ENCODE measurements at regions not wholly inside any gene's neighbourhood (a gene's known extent, or its start where the extent isn't known, plus 50 kb on each side); places are given as distances from the start of the nearest gene placed in this dataset.

DNA sequence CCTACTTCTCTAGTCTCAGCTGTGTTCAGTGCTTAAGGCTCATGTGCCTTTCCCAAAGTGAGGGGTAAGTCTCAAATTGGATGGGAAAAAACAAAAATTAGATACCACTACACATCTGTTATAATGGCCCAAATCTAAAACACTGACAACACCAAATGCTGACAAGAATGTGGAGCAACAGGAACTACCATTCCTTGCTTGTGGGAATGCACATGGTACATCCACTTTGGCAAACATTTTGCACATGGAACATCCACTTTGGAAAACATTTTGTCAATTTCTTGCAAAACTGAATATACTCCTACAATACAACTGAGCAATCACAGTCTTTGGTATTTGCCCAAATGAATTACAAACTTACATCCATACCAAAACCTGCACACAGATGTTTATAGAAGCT is 109.3 kb downstream of the TENT5A start:
- H3K27ac Mint-ChIP-seq: no peak overlapping the region
- no peak for DNase-seq
- H3K4me1 Mint-ChIP-seq: no peaks in the 10 kb centered on the region
- POLR2A ChIA-PET: no interaction called here
- H3K27me3 Mint-ChIP-seq: no peaks in the 10 kb centered on the region
- no peak overlapping the region for H3K4me3 Mint-ChIP-seq
- H3K36me3 Mint-ChIP-seq (ENCODE audit: low read depth): no peaks in the 10 kb centered on the region
- H3K9me3 Mint-ChIP-seq: peaks cover 5% of the 10 kb centered on the region
- CTCF ChIA-PET: no interaction called here

DNA sequence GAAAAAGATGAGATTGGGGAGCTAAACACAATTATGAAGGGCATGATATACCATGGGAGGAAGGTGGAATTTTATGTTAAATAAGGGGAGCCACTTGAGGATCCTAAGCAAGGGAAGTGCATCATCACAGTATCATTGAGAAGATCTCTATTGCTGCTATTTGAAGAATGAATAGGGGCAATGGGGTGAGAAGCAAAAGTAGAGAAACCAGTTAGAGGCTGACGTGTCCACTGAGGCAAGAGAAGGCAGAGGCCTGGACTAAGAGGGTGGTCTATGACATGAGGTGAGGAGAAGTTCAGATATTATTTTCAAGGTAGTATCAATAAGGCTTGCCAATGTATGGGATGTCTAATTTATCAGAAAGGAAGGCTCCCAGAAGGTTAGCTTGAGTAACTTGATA is 111.6 kb downstream of the TENT5A start:
- Mint-ChIP-seq H3K36me3 (ENCODE audit: low read depth) (no peaks in the 10 kb centered on the region), H3K9me3 (peaks cover 5% of the 10 kb centered on the region), H3K27me3 (no peaks in the 10 kb centered on the region), H3K27ac (no peak overlapping the region), H3K4me1 (no peaks in the 10 kb centered on the region), H3K4me3 (no peak overlapping the region)
- ChIA-PET CTCF (no interaction called here), POLR2A (no interaction called here)
- no peak for DNase-seq

DNA sequence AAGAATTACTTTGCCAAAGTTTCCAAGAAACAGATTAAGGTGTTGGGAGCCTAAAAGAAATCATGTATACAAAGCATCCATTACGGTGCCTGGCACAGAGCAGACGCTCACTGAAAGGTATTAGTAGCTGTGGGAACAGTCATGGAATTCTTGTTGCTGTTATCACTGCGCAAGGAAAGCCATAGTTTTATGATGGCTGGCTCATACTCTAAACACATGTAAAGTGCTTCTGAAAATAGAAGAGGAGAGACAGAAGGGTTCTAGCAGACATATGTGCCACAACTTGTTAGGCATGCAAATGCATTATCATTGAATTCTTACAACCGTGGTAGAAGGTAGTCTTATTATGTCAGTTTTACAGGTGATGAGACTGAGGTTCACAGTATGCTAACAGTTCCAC is 112.4 kb downstream of the TENT5A start:
- Mint-ChIP-seq H3K4me3 (no peak overlapping the region), H3K36me3 (ENCODE audit: low read depth) (no peaks in the 10 kb centered on the region), H3K4me1 (no peaks in the 10 kb centered on the region), H3K27me3 (no peaks in the 10 kb centered on the region), H3K9me3 (peaks cover 6% of the 10 kb centered on the region), H3K27ac (no peak overlapping the region)
- no peak for DNase-seq
- ChIA-PET POLR2A (no interaction called here), CTCF (no interaction called here)

DNA sequence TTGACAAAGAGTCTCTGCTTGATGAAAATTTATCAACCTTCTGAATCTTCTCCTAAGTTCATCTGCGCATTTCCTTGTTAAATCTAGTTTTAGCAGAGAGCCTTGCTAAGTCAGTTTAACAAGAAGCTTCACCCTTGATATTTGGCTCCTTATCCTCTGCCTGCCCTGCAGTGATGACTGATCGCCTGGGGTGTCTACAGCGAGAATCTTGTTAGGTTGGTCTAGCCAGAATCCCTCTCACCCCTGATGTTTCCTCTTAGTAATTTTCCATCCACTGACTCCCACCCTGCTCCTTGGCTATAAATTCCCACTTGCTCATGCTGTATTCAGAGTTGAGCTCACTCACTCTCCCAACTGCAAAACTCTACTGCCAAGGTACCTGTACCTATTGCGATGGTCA is 114.1 kb downstream of the TENT5A start:
- no peak for DNase-seq
- CTCF ChIA-PET: no interaction called here
- Mint-ChIP-seq H3K27ac (no peak overlapping the region), H3K36me3 (ENCODE audit: low read depth) (no peaks in the 10 kb centered on the region), H3K4me1 (no peaks in the 10 kb centered on the region), H3K27me3 (no peaks in the 10 kb centered on the region), H3K9me3 (peaks cover 6% of the 10 kb centered on the region), H3K4me3 (no peak overlapping the region)
- POLR2A ChIA-PET: no interaction called here

DNA sequence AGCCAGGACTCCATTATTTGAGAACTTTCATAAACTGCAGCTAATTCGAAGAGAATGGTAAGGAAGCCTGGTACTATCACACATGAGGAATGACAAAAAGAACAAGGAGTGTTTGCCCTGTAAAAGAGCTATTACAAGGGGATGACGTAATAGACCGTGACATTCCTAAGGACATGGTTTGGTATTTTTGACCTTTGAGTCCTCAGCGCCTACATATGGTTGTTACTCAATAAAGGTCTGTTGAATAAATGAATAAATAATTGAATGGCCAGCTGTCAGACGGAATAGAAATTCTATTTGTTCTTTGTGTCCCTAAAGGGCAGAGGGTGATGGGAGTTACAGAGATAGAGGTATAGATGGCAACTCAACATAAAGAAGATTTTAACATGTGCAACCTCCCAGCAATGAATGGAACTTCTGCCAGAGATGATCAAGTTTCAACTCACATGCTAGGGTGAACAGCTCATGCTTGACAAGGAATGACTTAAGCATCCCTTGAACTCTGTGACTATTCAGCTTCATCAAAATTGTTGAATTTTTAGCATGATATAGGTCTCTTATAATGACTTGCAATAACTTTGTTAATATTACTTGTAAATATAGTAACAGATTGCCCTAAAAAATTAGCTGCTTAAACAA is 115.4 kb downstream of the TENT5A start:
- Mint-ChIP-seq H3K4me3 (no peak overlapping the region), H3K4me1 (no peaks in the 10 kb centered on the region), H3K9me3 (peaks cover 6% of the 10 kb centered on the region), H3K27me3 (no peaks in the 10 kb centered on the region), H3K36me3 (ENCODE audit: low read depth) (no peaks in the 10 kb centered on the region), H3K27ac (no peak overlapping the region)
- CTCF ChIA-PET: no interaction called here
- no peak for DNase-seq
- POLR2A ChIA-PET: no interaction called here

DNA sequence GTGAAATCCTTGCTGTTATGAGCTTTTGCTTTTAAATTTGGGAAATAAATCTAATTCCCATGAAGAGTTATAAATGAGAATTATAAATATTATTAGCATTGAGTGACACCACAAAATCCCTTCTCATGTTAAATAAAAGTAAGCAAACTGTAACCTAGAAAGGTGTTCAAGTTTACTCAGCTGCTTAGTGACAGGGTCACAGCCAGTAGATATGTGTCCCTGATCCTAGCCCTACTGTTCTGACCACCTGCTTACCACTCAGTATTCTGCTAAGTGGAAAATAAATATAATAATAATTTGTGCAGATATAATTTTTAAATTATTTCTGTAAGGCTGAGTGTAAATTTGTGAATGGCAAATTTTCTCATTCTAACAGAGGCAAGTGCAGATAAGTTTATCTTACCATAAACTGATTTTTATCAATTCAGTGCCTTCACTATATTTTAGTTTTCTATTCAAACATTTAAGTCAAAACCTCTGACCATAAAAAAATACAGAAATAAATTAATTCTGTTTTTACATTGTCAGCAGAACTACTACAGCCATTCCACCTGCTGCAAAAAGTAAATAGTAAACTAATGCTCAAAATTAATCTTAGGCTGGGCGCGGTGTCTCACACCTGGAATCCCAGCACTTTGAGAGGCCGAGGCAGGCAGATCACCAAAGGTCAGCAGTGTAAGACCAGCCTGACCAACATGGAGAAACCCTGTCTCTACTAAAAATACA is 118.2 kb downstream of the TENT5A start:
- DNase-seq: no peak
- no peaks in the 10 kb centered on the region for H3K36me3 Mint-ChIP-seq (ENCODE audit: low read depth)
- peaks cover 9% of the 10 kb centered on the region for H3K9me3 Mint-ChIP-seq
- ChIA-PET POLR2A (no interaction called here), CTCF (no interaction called here)
- no peak overlapping the region for H3K4me3 Mint-ChIP-seq
- no peaks in the 10 kb centered on the region for H3K4me1 Mint-ChIP-seq
- no peak overlapping the region for H3K27ac Mint-ChIP-seq
- no peaks in the 10 kb centered on the region for H3K27me3 Mint-ChIP-seq

DNA sequence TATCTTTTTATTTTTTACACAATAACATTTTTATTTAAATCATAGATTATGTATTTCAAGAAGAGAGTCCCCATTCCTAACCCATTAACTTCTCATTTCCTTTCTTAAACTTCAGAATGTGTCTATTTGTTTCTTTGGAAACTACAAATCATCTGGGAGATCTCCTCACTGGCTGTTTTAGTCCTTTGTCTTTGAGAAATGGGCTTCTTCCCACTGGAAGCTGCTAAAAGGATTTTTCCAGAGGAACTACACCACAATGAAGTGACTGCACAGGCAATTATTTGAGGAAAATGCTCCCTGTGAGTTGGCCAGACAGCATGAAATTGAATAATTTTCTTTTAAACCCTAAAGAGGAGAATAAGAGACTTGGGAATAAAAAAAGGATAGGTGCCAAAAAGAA is 119.1 kb downstream of the TENT5A start:
- Mint-ChIP-seq H3K27me3 (no peaks in the 10 kb centered on the region), H3K36me3 (ENCODE audit: low read depth) (no peaks in the 10 kb centered on the region), H3K4me1 (no peaks in the 10 kb centered on the region), H3K27ac (no peak overlapping the region), H3K4me3 (no peak overlapping the region), H3K9me3 (peaks cover 9% of the 10 kb centered on the region)
- ChIA-PET POLR2A (no interaction called here), CTCF (no interaction called here)
- no peak for DNase-seq

DNA sequence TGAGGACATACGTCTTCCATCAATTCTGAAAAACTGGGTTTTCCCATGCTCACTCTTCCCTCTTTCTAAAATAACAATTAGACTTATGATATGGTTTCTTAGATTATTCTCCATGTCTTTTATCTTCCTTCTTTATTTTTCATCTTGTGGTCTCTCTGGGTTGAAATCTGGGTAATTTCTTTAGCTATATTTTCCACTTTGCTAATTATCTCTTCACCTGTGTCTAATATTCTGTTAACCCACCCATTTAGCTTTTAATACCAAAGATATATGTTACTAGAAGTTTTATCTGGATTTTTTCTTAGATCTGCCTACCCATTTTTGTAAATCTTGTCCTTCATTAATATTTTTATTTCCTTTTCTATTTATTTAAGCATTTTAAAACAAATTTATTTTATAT is 121.8 kb downstream of the TENT5A start:
- Mint-ChIP-seq H3K27ac (no peak overlapping the region), H3K36me3 (ENCODE audit: low read depth) (no peaks in the 10 kb centered on the region), H3K27me3 (no peaks in the 10 kb centered on the region), H3K4me1 (no peaks in the 10 kb centered on the region), H3K4me3 (no peak overlapping the region), H3K9me3 (peaks cover 8% of the 10 kb centered on the region)
- ChIA-PET CTCF (no interaction called here), POLR2A (no interaction called here)
- no peak for DNase-seq

DNA sequence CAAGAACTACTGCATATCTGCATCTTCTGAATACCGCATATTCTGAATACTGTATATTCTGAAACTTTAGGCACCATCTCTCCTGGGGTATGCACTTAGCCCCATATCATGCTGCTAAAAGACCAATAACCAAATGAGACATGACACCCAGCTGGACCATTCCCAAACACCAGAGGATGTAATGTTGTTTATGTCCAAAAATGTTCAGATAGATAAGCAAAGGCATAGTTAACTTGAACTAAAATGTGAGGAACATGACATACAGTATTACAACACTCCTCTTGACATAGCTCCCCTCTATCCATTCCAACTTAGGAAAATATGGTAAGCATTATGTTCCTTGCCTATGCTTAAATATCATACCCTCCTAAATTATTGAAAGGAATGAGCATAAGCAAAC is 127.3 kb downstream of the TENT5A start:
- DNase-seq: no peak
- no peaks in the 10 kb centered on the region for H3K9me3 Mint-ChIP-seq
- ChIA-PET POLR2A (no interaction called here), CTCF (no interaction called here)
- H3K4me3 Mint-ChIP-seq: no peak overlapping the region
- no peaks in the 10 kb centered on the region for H3K4me1 Mint-ChIP-seq
- H3K36me3 Mint-ChIP-seq (ENCODE audit: low read depth): no peaks in the 10 kb centered on the region
- H3K27me3 Mint-ChIP-seq: no peaks in the 10 kb centered on the region
- H3K27ac Mint-ChIP-seq: no peak overlapping the region

DNA sequence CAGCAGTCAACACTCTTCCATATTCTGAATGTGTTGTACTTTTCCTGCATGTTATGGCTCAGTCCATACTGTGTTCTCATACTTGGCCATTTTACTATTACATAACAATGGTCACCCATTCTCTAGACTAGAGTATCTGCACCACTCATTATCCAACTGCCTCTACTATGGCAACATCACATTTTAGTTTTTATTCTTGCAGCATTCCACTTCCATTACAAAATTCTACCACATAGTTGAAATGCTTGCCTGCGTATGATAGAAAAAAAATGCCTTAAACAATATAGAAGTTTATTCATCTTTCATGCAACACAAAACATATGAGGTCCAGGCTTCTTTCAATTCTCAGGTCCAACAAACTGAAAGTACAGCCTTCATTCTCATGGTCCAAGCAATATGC is 128.0 kb downstream of the TENT5A start:
- Mint-ChIP-seq H3K4me3 (no peak overlapping the region), H3K36me3 (ENCODE audit: low read depth) (no peaks in the 10 kb centered on the region), H3K27ac (no peak overlapping the region), H3K4me1 (no peaks in the 10 kb centered on the region), H3K9me3 (no peaks in the 10 kb centered on the region), H3K27me3 (no peaks in the 10 kb centered on the region)
- no peak for DNase-seq
- ChIA-PET POLR2A (no interaction called here), CTCF (no interaction called here)

DNA sequence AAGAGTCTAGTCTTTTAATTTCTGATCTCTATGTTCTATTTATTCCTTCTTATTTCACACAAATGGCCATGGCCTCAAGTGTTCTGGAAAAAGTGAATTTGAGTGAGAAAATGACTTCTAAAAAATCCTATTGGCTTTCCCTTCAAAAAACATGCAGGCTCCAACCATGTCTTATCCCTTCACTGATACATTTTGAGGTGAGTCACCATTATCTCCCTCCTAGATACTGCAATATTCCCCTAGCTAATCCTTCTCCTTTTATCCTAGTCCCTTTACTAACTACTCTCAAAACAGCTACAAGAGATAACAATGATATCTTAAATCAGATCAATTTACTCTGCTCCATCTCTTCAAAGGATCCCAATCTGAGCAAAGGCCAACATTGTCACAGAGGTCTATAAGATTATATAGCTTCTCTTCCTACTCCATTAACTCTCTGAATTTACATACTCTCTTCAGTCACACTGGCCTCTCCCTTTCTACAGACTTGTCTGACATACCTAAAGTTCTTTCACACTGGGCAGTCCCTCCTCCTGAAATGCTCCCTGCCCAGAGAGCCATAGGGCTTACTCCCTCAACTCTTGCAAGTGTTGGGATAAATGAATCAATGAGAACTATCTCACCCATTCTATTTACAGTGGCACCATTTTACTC is 129.2 kb downstream of the TENT5A start:
- Mint-ChIP-seq H3K9me3 (no peaks in the 10 kb centered on the region), H3K27ac (no peak overlapping the region), H3K36me3 (ENCODE audit: low read depth) (no peaks in the 10 kb centered on the region), H3K4me3 (no peak overlapping the region), H3K27me3 (no peaks in the 10 kb centered on the region), H3K4me1 (no peaks in the 10 kb centered on the region)
- ChIA-PET CTCF (no interaction called here), POLR2A (no interaction called here)
- DNase-seq: no peak

DNA sequence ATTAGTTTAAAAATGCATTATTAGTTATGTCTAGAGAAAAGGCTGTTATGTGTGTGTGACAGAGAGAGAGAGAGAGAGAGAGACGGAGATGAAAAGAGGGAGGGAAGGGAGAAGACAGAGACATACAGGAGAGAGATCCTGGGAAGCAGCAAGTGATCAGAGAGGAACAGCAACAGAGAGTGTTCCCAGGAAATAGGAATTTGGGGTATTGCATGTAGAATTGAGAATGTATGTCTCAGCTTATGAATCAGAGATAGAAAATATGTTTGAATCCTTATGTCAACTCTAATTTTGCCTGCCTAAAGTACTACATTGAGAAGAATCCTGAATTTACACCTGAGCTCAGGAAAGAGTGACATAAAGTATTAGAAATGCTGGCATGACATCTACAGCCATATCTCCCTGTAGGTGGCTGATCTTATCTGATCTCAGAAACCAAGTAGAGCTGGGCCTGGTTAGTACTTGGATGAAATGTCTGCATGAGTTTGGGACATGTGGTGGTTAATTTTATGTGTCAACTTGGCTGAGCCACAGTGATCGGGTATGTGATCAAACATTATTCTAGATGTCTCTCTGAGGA is 130.6 kb downstream of the TENT5A start:
- Mint-ChIP-seq H3K4me1 (no peaks in the 10 kb centered on the region), H3K9me3 (no peaks in the 10 kb centered on the region), H3K27ac (no peak overlapping the region), H3K4me3 (no peak overlapping the region), H3K27me3 (no peaks in the 10 kb centered on the region), H3K36me3 (ENCODE audit: low read depth) (no peaks in the 10 kb centered on the region)
- ChIA-PET CTCF (no interaction called here), POLR2A (no interaction called here)
- DNase-seq: no peak

DNA sequence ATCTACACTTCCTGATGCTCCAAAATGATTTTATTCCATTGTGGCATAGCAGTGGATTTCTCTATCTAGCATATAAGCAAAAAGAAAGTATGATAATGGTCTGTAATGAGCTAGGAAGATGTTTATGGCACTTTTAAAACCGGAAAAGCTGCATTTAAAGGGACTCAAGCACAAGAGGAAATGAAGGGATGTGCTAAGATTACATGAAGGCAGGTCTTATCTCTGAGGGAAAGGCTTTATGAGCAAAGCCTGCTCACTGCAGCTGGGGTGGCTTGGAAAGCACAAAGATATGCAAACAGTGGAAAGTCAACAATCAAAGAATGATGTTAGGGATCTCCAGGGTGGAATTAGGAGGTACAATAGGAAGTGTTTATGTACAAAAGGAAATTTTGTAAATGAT is 138.2 kb downstream of the TENT5A start:
- POLR2A ChIA-PET: no interaction called here
- H3K27ac Mint-ChIP-seq: no peak overlapping the region
- H3K4me1 Mint-ChIP-seq: no peaks in the 10 kb centered on the region
- H3K4me3 Mint-ChIP-seq: no peak overlapping the region
- H3K27me3 Mint-ChIP-seq: no peaks in the 10 kb centered on the region
- no peaks in the 10 kb centered on the region for H3K36me3 Mint-ChIP-seq (ENCODE audit: low read depth)
- H3K9me3 Mint-ChIP-seq: no peaks in the 10 kb centered on the region
- no peak for DNase-seq
- CTCF ChIA-PET: no interaction called here

DNA sequence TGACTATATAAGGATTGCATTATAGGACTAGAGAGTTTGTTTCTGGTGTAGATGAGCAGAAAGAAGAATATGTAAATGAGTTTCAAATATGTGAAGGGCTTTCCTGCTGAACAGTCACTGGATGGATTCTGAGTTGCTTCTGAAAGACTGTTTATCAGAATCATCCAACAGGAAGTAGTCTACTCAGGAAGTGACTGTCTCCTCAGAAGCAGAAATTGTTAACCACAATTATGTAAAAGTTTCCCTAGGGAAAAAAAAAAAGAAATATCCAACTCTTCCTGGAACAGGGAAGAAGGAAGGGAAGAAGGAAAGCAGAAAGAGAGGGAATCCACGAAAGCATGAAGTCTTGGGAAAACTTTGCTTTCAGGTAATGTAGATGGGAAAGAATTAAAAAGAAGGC is 138.9 kb downstream of the TENT5A start:
- CTCF ChIA-PET: no interaction called here
- Mint-ChIP-seq H3K27me3 (no peaks in the 10 kb centered on the region), H3K36me3 (ENCODE audit: low read depth) (no peaks in the 10 kb centered on the region), H3K4me3 (no peak overlapping the region), H3K9me3 (no peaks in the 10 kb centered on the region), H3K4me1 (no peaks in the 10 kb centered on the region), H3K27ac (no peak overlapping the region)
- POLR2A ChIA-PET: no interaction called here
- no peak for DNase-seq

Data from activated CD4-positive, alpha-beta memory T cell treated with anti-CD3 and anti-CD28 coated beads, Interleukin-2, amount 10 ng/mL, durations not matched to agents 7 days and 5 days (primary cell).